HG03103 (cell line): ENCODE measurements at regions not wholly inside any gene's neighbourhood (a gene's known extent, or its start where the extent isn't known, plus 50 kb on each side); places are given as distances from the start of the nearest gene placed in this dataset.
A peak's percentile ranks its signal among the peaks of the same experiment; 100 is the strongest.

Experiments
- ATAC-seq: cut with Tn5 transposase; IDR thresholded peaks from one replicate; pipeline ENCODE4 v1.9.1; 2021; ENCODE audit warnings: low read depth; ENCODE audit not compliant: unreplicated experiment

- ATAC-seq, result no peak
Observed at GRCh38 chr4:110290511-110290910, 92.1 kb upstream of the ELOVL6 start.

- no peak for ATAC-seq
Observed at GRCh38 chr4:110289601-110290100, 91.2 kb upstream of the ELOVL6 start.

- peak; percentile 99 for ATAC-seq
Observed at GRCh38 chr4:110287130-110287529, 88.7 kb upstream of the ELOVL6 start.

GRCh38 chr4:110278127-110278526 is 79.7 kb upstream of the ELOVL6 start:
- ATAC-seq, result no peak

- ATAC-seq, result no peak
Observed at GRCh38 chr4:110275871-110276270, 77.5 kb upstream of the ELOVL6 start.

- no peak for ATAC-seq
Observed at GRCh38 chr4:110271986-110272385, 73.6 kb upstream of the ELOVL6 start.

- no peak for ATAC-seq
Observed at GRCh38 chr4:110270492-110271197, 72.2 kb upstream of the ELOVL6 start.

GRCh38 chr4:110268790-110269189 is 70.4 kb upstream of the ELOVL6 start:
- ATAC-seq, result no peak

- ATAC-seq, result peak; percentile 50
Observed at GRCh38 chr4:110268352-110268751, 69.9 kb upstream of the ELOVL6 start.

GRCh38 chr4:110266136-110266535 is 67.7 kb upstream of the ELOVL6 start:
- no peak for ATAC-seq

- no peak for ATAC-seq
Observed at GRCh38 chr4:110265001-110265400, 66.6 kb upstream of the ELOVL6 start.

- no peak for ATAC-seq
Observed at GRCh38 chr4:110260299-110260698, 61.9 kb upstream of the ELOVL6 start.

- ATAC-seq, result no peak
Observed at GRCh38 chr4:110250023-110250387, 51.6 kb upstream of the ELOVL6 start.

GRCh38 chr4:110248831-110249253 is 50.4 kb upstream of the ELOVL6 start:
- ATAC-seq, result no peak
